Adrenal gland (tissue), 9 donors: ENCODE measurements at regions not wholly inside any gene's neighbourhood (a gene's known extent, or its start where the extent isn't known, plus 50 kb on each side); places are given as distances from the start of the nearest gene placed in this dataset.

Source experiments
- DNase-seq, 7 donors: peaks; one replicate each; pipeline ENCODE4 v3.0.0-alpha.2; 2019 to 2020
- H3K27ac ChIP-seq, 5 donors: fragments of 200-600 bp; sonication (generic) in 4 of 5; 1 replicate in 3 of 5; 2 replicates in 2 of 5; pipeline versions ENCODE4 v1.5.1 to v1.8.0; 2016 to 2020; ENCODE audit warnings: mild to moderate bottlenecking in 1 of 5
- H3K27me3 ChIP-seq: fragments of 200-600 bp; 2 replicates; pipeline ENCODE4 v1.8.0; 2021
- H3K36me3 ChIP-seq, 2 donors: fragments of 200-600 bp; replicated peaks in 1 of 2; 1 replicate in 1 of 2; 2 replicates in 1 of 2; pipeline versions ENCODE4 v1.5.1 to v1.8.0; 2018 to 2022
- H3K4me1 ChIP-seq, 2 donors: fragments of 200-600 bp; replicated peaks in 1 of 2; 1 replicate in 1 of 2; 2 replicates in 1 of 2; pipeline versions ENCODE4 v1.5.1 to v1.8.0; 2018 to 2021
- H3K4me3 ChIP-seq, 4 donors: fragments of 200-600 bp; sonication (generic) in 3 of 4; one replicate each; pipeline ENCODE4 v1.5.1; 2016 to 2018
- H3K9me3 ChIP-seq, 3 donors: fragments of 200-600 bp; sonication (generic) in 1 of 3; replicated peaks in 1 of 3; 1 replicate in 2 of 3; 2 replicates in 1 of 3; pipeline versions ENCODE4 v1.5.1 to v1.8.0; 2016 to 2021
- CTCF ChIP-seq, 6 experiments: fragments of 450-650 bp in 4 of 6; fragments of 200-600 bp in 2 of 6; sonication (generic) in 1 of 6; IDR thresholded peaks; 1 replicate in 5 of 6; 2 replicates in 1 of 6; pipeline versions ENCODE4 v1.5.1 to v1.8.0; 2016 to 2021; ENCODE audit warnings: antibody characterized with exemption in 6 of 6, mild to moderate bottlenecking in 2 of 6, moderate library complexity in 1 of 6
- POLR2A ChIP-seq, 2 donors: fragments of 450-650 bp; IDR thresholded peaks; one replicate each; pipeline ENCODE4 v1.6.1; 2017; ENCODE audit warnings: antibody characterized with exemption in 2 of 2, mild to moderate bottlenecking in 2 of 2, moderate library complexity in 1 of 2
- WGBS, 4 donors: extraction: QIAGEN DNeasy Blood & Tissue Kit in 2 of 4; methylation state at CpG; one replicate each; pipeline versions ENCODE4 v1.1.5 to v1.1.7; 2013 to 2017; 5-methylcytosine and 5-hydroxymethylcytosine counted together
- intact Hi-C, 2 donors: fragments of 100-400 bp; cut with DNase I; formaldehyde crosslinking; loops; one replicate each; pipeline versions ENCODE4 v1.14.1 to v1.15.0; 2022 to 2023
- donor health status: healthy with polysubstance abuse.
- donor health status: Bipolar disorder and iron deficiency.
- donor health status: DM: yes; HTN: yes; CAD: no.
- donor health status: DM: no; HTN: no; CAD: no.
- donor health status: DM: no; HTN: no; CAD: no.

GRCh38 chr7:98697083-98697482, 80.0 kb downstream of the NPTX2 start:
- intact Hi-C loops, result no loop called here
- no peaks in the 10 kb centered on the region for H3K4me1 ChIP-seq
- no peaks in the 10 kb centered on the region for H3K36me3 ChIP-seq
- H3K27me3 ChIP-seq, result no peaks in the 10 kb centered on the region
- TF ChIP-seq POLR2A (IDR thresholded peaks at IDR 0.05), result no peak
- TF ChIP-seq CTCF (IDR thresholded peaks at IDR 0.05), result no peak
- H3K4me3 ChIP-seq, result no peak overlapping the region
- H3K9me3 ChIP-seq, result no peaks in the 10 kb centered on the region
- DNase-seq, result no peak
- no peak overlapping the region for H3K27ac ChIP-seq
- 71 to 87% (median 80%) methylated on average over 3 of the region's 3 CpGs for WGBS, 4 donors

GRCh38 chr7:98697485-98698240, 80.6 kb downstream of the NPTX2 start:
- H3K27me3 ChIP-seq, result no peaks in the 10 kb centered on the region
- H3K9me3 ChIP-seq, result no peaks in the 10 kb centered on the region
- intact Hi-C loops, result no loop called here
- H3K4me1 ChIP-seq, result no peaks in the 10 kb centered on the region
- no peaks in the 10 kb centered on the region for H3K36me3 ChIP-seq
- no peak overlapping the region for H3K27ac ChIP-seq
- TF ChIP-seq CTCF (IDR thresholded peaks at IDR 0.05), result no peak
- TF ChIP-seq POLR2A (IDR thresholded peaks at IDR 0.05), result no peak
- WGBS, 4 donors, result 77 to 86% (median 80%) methylated on average over 9 of the region's 9 CpGs
- no peak overlapping the region for H3K4me3 ChIP-seq
- no peak for DNase-seq

- Histone ChIP-seq H3K9me3 (no peaks in the 10 kb centered on the region), H3K27me3 (no peaks in the 10 kb centered on the region), H3K4me3 (no peak overlapping the region), H3K4me1 (no peaks in the 10 kb centered on the region), H3K36me3 (no peaks in the 10 kb centered on the region), H3K27ac (no peak overlapping the region)
- 78 to 85% (median 80%) methylated on average over 2 of the region's 2 CpGs for WGBS, 4 donors
- intact Hi-C loops, result no loop called here
- DNase-seq, result no peak
- TF ChIP-seq CTCF (IDR thresholded peaks at IDR 0.05) (no peak), POLR2A (IDR thresholded peaks at IDR 0.05) (no peak)
Observed at GRCh38 chr7:98698976-98699375, 81.9 kb downstream of the NPTX2 start.

- Histone ChIP-seq H3K27me3 (no peaks in the 10 kb centered on the region), H3K27ac (no peak overlapping the region), H3K36me3 (no peaks in the 10 kb centered on the region), H3K4me1 (no peaks in the 10 kb centered on the region), H3K9me3 (no peaks in the 10 kb centered on the region), H3K4me3 (no peak overlapping the region)
- intact Hi-C loops, result no loop called here
- no peak for DNase-seq
- TF ChIP-seq POLR2A (IDR thresholded peaks at IDR 0.05), result no peak
- no peak for TF ChIP-seq CTCF (IDR thresholded peaks at IDR 0.05)
- 56 to 82% (median 70%) methylated on average over 3 of the region's 3 CpGs for WGBS, 4 donors
Observed at GRCh38 chr7:98700533-98700932, 83.4 kb downstream of the NPTX2 start.
